ENCODE measurements at regions not wholly inside any gene's neighbourhood (a gene's known extent, or its start where the extent isn't known, plus 50 kb on each side); places are given as distances from the start of the nearest gene placed in this dataset.

GRCh38 chr15:61331019-61331418 is 101.9 kb upstream of the RORA start:
- no peaks in the 10 kb centered on the region for H3K27me3 ChIP-seq (ENCODE audit: control insufficient read depth, insufficient read depth, low read length)
- DNase-seq (ENCODE audit: low read depth) (no peak), FAIRE-seq (no peak)
- TF ChIP-seq CTCF (IDR thresholded peaks at IDR 0.05; ENCODE audit: insufficient read depth, low read length, severe bottlenecking) = no peak
- H3K4me3 ChIP-seq (ENCODE audit: low read depth, low read length) = no peak overlapping the region
- no peaks in the 10 kb centered on the region for H3K36me3 ChIP-seq (ENCODE audit: control insufficient read depth, insufficient read depth, low read length)

- no peak for TF ChIP-seq CTCF (IDR thresholded peaks at IDR 0.05; ENCODE audit: insufficient read depth, low read length, severe bottlenecking)
- Histone ChIP-seq H3K36me3 (ENCODE audit: control insufficient read depth, insufficient read depth, low read length) (no peaks in the 10 kb centered on the region), H3K4me3 (ENCODE audit: low read depth, low read length) (no peak overlapping the region), H3K27me3 (ENCODE audit: control insufficient read depth, insufficient read depth, low read length) (no peaks in the 10 kb centered on the region)
- FAIRE-seq = no peak
- peak; percentile 5 for DNase-seq (ENCODE audit: low read depth)
Measured at GRCh38 chr15:61327019-61327631, 98.0 kb upstream of the RORA start.

GRCh38 chr15:61319892-61320291 is 90.8 kb upstream of the RORA start:
- no peaks in the 10 kb centered on the region for H3K36me3 ChIP-seq (ENCODE audit: control insufficient read depth, insufficient read depth, low read length)
- FAIRE-seq (no peak), DNase-seq (ENCODE audit: low read depth) (no peak)
- H3K27me3 ChIP-seq (ENCODE audit: control insufficient read depth, insufficient read depth, low read length) = no peaks in the 10 kb centered on the region
- TF ChIP-seq CTCF (IDR thresholded peaks at IDR 0.05; ENCODE audit: insufficient read depth, low read length, severe bottlenecking) = no peak
- no peak overlapping the region for H3K4me3 ChIP-seq (ENCODE audit: low read depth, low read length)

GRCh38 chr15:61318802-61319525 is 89.9 kb upstream of the RORA start:
- no peak for TF ChIP-seq CTCF (IDR thresholded peaks at IDR 0.05; ENCODE audit: insufficient read depth, low read length, severe bottlenecking)
- FAIRE-seq = no peak

GRCh38 chr15:61318301-61318700 is 89.2 kb upstream of the RORA start:
- no peak for TF ChIP-seq CTCF (IDR thresholded peaks at IDR 0.05; ENCODE audit: insufficient read depth, low read length, severe bottlenecking)
- FAIRE-seq = no peak
- no peaks in the 10 kb centered on the region for H3K27me3 ChIP-seq (ENCODE audit: control insufficient read depth, insufficient read depth, low read length)
- no peak for DNase-seq (ENCODE audit: low read depth)
- no peak overlapping the region for H3K4me3 ChIP-seq (ENCODE audit: low read depth, low read length)
- no peaks in the 10 kb centered on the region for H3K36me3 ChIP-seq (ENCODE audit: control insufficient read depth, insufficient read depth, low read length)

More at GRCh38 chr15:61318802-61319525, 89.9 kb upstream of the RORA start:
- Histone ChIP-seq H3K4me3 (ENCODE audit: low read depth, low read length) (no peak overlapping the region), H3K27me3 (ENCODE audit: control insufficient read depth, insufficient read depth, low read length) (no peaks in the 10 kb centered on the region), H3K36me3 (ENCODE audit: control insufficient read depth, insufficient read depth, low read length) (no peaks in the 10 kb centered on the region)
- DNase-seq (ENCODE audit: low read depth) = no peak

All from bronchial epithelial cell (primary cell).